ENCODE measurements at regions not wholly inside any gene's neighbourhood (a gene's known extent, or its start where the extent isn't known, plus 50 kb on each side); places are given as distances from the start of the nearest gene placed in this dataset.

DNA sequence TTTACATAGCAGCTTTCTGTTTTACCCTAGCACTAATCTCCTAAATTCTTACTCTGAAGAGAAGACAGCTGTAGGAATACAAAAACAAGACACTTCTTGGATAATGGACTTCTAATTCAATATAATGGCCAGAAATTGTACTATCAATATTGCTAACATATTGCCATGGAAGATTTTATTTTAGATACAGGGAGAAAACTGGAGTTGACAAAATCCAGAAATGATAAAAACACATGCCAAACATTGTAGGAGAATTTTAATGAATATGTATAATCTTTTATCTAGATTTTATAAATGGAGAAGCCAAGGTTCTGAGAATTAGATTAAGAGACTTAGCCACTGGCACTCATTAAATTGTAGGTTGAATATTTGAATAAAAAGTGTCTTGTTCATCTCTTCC, 1838.8 kb upstream of the LRRTM1 start:
- TF ChIP-seq, protein P1, sequence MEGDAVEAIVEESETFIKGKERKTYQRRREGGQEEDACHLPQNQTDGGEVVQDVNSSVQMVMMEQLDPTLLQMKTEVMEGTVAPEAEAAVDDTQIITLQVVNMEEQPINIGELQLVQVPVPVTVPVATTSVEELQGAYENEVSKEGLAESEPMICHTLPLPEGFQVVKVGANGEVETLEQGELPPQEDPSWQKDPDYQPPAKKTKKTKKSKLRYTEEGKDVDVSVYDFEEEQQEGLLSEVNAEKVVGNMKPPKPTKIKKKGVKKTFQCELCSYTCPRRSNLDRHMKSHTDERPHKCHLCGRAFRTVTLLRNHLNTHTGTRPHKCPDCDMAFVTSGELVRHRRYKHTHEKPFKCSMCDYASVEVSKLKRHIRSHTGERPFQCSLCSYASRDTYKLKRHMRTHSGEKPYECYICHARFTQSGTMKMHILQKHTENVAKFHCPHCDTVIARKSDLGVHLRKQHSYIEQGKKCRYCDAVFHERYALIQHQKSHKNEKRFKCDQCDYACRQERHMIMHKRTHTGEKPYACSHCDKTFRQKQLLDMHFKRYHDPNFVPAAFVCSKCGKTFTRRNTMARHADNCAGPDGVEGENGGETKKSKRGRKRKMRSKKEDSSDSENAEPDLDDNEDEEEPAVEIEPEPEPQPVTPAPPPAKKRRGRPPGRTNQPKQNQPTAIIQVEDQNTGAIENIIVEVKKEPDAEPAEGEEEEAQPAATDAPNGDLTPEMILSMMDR (IDR thresholded peaks at IDR 0.05; ENCODE audit: low read length) = no peak
- no peak for TF ChIP-seq EZH2 (IDR thresholded peaks at IDR 0.05; ENCODE audit: borderline replicate concordance, low read length)
